ENCODE measurements at regions not wholly inside any gene's neighbourhood (a gene's known extent, or its start where the extent isn't known, plus 50 kb on each side); places are given as distances from the start of the nearest gene placed in this dataset.

- DNase-seq (ENCODE audit: extremely low read depth, low read depth) = no peak
- TF ChIP-seq, protein P1, sequence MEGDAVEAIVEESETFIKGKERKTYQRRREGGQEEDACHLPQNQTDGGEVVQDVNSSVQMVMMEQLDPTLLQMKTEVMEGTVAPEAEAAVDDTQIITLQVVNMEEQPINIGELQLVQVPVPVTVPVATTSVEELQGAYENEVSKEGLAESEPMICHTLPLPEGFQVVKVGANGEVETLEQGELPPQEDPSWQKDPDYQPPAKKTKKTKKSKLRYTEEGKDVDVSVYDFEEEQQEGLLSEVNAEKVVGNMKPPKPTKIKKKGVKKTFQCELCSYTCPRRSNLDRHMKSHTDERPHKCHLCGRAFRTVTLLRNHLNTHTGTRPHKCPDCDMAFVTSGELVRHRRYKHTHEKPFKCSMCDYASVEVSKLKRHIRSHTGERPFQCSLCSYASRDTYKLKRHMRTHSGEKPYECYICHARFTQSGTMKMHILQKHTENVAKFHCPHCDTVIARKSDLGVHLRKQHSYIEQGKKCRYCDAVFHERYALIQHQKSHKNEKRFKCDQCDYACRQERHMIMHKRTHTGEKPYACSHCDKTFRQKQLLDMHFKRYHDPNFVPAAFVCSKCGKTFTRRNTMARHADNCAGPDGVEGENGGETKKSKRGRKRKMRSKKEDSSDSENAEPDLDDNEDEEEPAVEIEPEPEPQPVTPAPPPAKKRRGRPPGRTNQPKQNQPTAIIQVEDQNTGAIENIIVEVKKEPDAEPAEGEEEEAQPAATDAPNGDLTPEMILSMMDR (IDR thresholded peaks at IDR 0.05; ENCODE audit: low read depth, low read length, missing control alignments) = no peak
- H3K4me3 ChIP-seq (replicated peaks; ENCODE audit: low read depth, low read length) = no peak overlapping the region
Observed at GRCh38 chr12:20132818-20133217, 235.5 kb upstream of the PDE3A start.

GRCh38 chr12:20134652-20135051 is 233.7 kb upstream of the PDE3A start:
- no peak overlapping the region for H3K4me3 ChIP-seq (replicated peaks; ENCODE audit: low read depth, low read length)
- no peak for DNase-seq (ENCODE audit: extremely low read depth, low read depth)
- TF ChIP-seq, protein P1 (IDR thresholded peaks at IDR 0.05; ENCODE audit: low read depth, low read length, missing control alignments) = no peak

DNA sequence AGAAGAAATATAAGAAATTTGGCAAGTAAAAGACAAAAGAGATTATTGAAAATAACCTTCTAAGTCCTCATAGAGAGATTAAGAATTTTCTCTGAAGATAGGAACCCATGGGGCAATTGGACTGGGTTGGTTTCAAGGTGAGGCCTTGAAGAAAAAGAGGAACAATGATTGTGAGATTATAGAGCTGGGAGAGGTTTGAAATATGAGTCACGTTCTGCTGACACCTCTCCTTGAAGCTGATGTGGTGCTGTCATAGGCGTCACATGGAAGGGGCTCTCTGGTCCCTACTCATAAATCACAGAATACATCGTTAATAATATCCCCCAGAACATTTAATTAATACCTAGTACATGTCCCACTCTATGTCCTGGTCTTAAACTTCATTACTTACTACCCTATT is 227.6 kb upstream of the PDE3A start:
- H3K4me3 ChIP-seq (replicated peaks; ENCODE audit: low read depth, low read length) = no peak overlapping the region
- TF ChIP-seq, protein P1 (IDR thresholded peaks at IDR 0.05; ENCODE audit: low read depth, low read length, missing control alignments) = no peak
- no peak for DNase-seq (ENCODE audit: extremely low read depth, low read depth)

- no peak overlapping the region for H3K4me3 ChIP-seq (replicated peaks; ENCODE audit: low read depth, low read length)
- no peak for DNase-seq (ENCODE audit: extremely low read depth, low read depth)
- TF ChIP-seq, protein P1 (IDR thresholded peaks at IDR 0.05; ENCODE audit: low read depth, low read length, missing control alignments) = no peak
Observed at GRCh38 chr12:20142316-20142715, 226.0 kb upstream of the PDE3A start.

- DNase-seq (ENCODE audit: extremely low read depth, low read depth) = no peak
- no peak overlapping the region for H3K4me3 ChIP-seq (replicated peaks; ENCODE audit: low read depth, low read length)
- TF ChIP-seq, protein P1 (IDR thresholded peaks at IDR 0.05; ENCODE audit: low read depth, low read length, missing control alignments) = no peak
Observed at GRCh38 chr12:20142956-20143355, 225.4 kb upstream of the PDE3A start.

- TF ChIP-seq, protein P1 (IDR thresholded peaks at IDR 0.05; ENCODE audit: low read depth, low read length, missing control alignments) = no peak
- no peak overlapping the region for H3K4me3 ChIP-seq (replicated peaks; ENCODE audit: low read depth, low read length)
- DNase-seq (ENCODE audit: extremely low read depth, low read depth) = no peak
Observed at GRCh38 chr12:20144341-20144740, 224.0 kb upstream of the PDE3A start.

DNA sequence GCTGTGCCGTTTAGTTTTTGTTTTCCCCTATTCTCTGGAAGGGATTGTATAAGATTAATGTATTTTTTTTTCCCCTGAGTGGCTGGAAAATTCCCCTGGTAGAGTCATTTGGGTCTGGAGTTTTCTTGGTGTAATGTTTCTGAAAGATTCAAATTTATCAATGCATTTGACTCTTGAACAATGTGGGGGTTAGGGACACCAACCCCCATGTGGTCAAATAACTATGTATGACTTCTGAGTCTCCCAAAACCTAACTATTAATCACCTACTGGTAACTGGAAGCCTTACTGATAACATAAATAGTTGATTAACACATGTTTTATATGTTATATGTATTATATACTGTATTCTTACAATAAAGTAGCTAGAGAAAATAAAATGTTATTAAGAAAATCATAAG is 220.1 kb upstream of the PDE3A start:
- DNase-seq (ENCODE audit: extremely low read depth, low read depth) = no peak
- TF ChIP-seq, protein P1 (IDR thresholded peaks at IDR 0.05; ENCODE audit: low read depth, low read length, missing control alignments) = no peak
- H3K4me3 ChIP-seq (replicated peaks; ENCODE audit: low read depth, low read length) = no peak overlapping the region

All from HFF-Myc (cell line).